HS-27A (cell line): ENCODE measurements at regions not wholly inside any gene's neighbourhood (a gene's known extent, or its start where the extent isn't known, plus 50 kb on each side); places are given as distances from the start of the nearest gene placed in this dataset.

Experiments
- DNase-seq: peaks from one replicate; pipeline ENCODE4 v3.0.0-alpha.2; 2012; ENCODE audit warnings: low read depth, missing footprints

GRCh38 chr1:36717431-36717830, 234.7 kb upstream of the CSF3R start:
- DNase-seq = no peak

DNA sequence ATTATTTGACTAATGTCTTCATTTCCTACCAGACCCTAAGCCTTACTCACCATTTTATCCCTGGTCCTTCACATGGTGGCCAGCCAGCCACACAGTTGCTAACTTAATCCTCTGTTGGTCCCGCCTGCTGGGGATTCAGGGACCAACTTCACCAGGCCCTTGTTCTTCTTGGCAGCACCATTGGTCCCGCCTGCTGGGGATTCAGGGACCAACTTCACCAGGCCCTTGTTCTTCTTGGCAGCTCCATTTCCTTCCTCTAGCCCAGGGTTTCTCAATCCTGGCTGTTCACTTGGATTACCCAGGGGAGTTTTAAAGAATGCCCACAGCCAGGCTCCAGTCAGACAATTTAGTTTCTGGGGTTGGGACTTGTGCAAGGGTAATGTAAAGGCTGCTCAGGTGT, 233.1 kb upstream of the CSF3R start:
- DNase-seq = no peak

- DNase-seq = no peak
These were observed 231.6 kb upstream of the CSF3R start for GRCh38 chr1:36714301-36714700.

DNA sequence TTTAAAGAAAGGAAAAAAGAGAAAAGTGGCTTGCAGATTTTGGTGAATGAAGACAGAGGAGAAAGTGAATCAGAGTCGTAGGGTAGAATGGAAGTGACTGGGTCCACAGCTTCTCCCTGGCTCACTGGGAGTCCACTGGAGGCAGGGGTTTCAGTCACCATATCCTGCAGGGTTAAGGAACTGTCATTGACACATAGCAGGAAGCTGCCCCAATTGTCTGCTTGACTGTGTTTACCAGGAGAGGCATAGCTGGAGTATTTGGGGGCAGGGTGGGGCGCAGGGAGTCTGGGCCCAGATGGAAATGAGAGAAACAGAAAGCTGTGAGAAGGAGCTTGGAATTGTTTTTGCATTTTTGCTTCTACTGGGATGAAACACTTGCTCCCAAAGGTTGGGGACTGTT, 228.8 kb upstream of the CSF3R start:
- no peak for DNase-seq

DNA sequence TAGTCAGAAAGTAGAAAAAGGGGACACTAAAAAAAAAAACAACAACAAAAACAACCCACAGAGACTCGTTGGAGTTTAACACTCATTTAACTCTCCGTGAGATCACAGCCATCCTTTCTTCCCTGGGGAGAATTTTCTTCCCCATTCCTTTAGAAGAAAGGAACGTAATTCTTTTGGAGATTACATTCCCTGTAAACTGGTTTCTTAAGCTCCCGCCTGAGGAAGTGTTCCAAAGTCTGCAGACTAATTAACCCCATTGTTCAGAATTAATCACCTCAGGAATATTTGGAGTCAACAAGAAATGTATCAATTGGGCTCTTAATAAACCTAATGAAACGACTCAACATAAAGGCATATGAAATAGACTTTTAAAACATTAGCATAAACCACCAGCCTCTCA, 228.2 kb upstream of the CSF3R start:
- DNase-seq = no peak

- DNase-seq = no peak
These were observed 227.3 kb upstream of the CSF3R start for GRCh38 chr1:36709869-36710481.

- no peak for DNase-seq
These were observed 225.9 kb upstream of the CSF3R start for GRCh38 chr1:36708587-36708986.

DNA sequence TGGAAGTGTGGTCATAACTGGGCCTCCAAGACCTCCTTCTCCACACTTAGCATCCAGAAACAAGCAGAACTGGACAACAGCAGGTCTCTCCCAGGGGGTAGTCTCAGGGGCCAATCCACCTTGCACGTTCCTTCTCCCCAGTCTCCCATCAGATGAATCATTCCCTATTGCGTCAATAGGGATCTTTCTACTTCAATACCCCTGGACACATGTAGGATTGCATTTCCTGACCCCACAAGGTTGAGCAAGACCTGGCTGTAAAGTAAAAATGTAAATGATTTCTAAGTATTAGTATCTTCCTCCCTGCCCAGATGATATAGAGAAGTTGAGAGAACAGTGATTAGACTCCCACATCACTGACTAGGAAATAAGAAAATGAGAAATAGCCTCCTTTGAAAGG, 224.5 kb upstream of the CSF3R start:
- DNase-seq = no peak

GRCh38 chr1:36706416-36706815, 223.7 kb upstream of the CSF3R start:
- DNase-seq = no peak

GRCh38 chr1:36705629-36706028, 222.9 kb upstream of the CSF3R start:
- DNase-seq = no peak

GRCh38 chr1:36703526-36704208, 221.0 kb upstream of the CSF3R start:
- DNase-seq = peak; percentile 23

DNA sequence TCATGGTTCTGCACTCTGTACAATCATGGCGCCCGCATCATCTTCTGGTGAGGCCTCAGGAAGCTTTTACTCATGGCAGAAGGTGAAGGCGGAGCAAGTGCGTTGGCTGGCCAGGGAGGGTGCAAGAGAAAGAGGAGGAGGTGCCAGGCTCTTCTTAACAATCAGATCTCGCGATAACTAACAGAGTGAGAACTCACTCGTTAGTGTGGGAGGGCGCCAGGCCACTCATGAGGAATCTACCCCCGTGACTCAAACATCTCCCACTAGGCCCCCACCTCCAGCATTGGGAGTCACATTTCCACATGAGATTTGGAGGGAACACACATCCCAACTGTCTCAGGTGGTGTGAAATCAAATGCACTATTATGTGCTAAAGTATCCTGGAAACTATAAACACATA, 220.2 kb upstream of the CSF3R start:
- no peak for DNase-seq

- DNase-seq = no peak
These were observed 216.6 kb upstream of the CSF3R start for GRCh38 chr1:36699113-36699911.

- no peak for DNase-seq
These were observed 215.3 kb upstream of the CSF3R start for GRCh38 chr1:36697836-36698605.

- DNase-seq = no peak
These were observed 213.7 kb upstream of the CSF3R start for GRCh38 chr1:36696261-36696940.

- DNase-seq = no peak
These were observed 210.9 kb upstream of the CSF3R start for GRCh38 chr1:36693603-36694002.

DNA sequence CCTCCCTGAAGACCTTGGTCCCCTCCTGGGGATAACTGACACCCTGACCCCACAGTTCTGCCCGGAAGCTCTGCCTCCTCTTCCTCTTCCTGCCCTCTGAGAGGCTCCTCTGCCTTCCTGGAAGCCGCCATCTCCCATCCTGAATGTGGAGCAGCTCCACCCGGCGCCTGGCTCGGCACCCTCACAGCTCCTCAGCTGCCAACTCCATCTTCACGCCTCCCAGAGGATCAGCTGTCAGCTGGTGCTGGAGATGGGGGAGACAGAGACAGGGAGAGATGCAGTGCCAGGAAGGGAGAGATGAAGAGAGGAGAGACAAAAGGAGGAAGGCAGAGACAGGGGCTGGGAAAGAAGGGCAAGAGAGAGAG, 210.4 kb upstream of the CSF3R start:
- no peak for DNase-seq

- no peak for DNase-seq
These were observed 209.9 kb upstream of the CSF3R start for GRCh38 chr1:36692465-36693160.

DNA sequence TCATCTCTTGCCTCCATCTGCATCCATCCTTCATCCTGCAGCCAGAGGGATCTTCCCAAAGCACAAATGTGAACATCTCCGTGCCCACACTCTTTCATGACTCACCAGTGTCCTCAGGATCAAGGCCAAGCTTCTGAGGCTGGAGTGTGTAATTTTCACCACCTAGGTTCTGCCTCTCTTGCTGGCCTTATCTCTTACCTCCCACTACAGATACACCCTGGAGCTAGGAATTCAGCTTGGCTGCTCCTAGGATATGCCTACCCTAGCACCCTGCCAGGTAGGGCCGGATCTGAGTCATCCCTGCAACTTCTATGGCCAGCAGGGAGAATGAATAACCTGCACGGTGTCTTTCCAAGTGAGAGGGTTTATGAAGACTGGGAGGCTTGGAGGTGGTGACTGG, 208.7 kb upstream of the CSF3R start:
- DNase-seq = no peak

GRCh38 chr1:36689992-36690391, 207.3 kb upstream of the CSF3R start:
- no peak for DNase-seq

GRCh38 chr1:36687312-36687711, 204.6 kb upstream of the CSF3R start:
- no peak for DNase-seq
